HG02588 (cell line): ENCODE measurements at regions not wholly inside any gene's neighbourhood (a gene's known extent, or its start where the extent isn't known, plus 50 kb on each side); places are given as distances from the start of the nearest gene placed in this dataset.

Experiments
- ATAC-seq: cut with Tn5 transposase; IDR thresholded peaks from one replicate; pipeline ENCODE4 v1.9.1; 2021; ENCODE audit warnings: mild to moderate bottlenecking, moderate library complexity; ENCODE audit not compliant: unreplicated experiment

DNA sequence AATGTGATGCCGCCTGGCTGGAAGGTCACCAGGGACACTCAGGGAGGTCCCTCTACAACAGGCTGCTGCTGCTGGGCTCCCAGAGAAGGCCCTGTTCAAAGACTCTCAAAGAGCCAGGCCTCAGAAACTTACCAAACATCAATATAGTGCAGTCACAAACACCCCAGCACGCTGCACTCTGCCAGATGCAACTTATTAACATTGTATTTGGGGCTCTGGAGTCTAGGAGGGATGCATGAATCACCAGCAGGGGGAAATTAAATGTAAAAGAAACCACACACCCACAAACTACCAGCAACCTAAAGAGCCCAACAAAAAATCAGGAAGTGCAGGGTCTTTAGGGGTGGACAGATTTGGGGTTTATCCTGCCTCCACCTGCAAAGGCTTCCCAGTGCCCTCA is 74.6 kb upstream of the SPATA12 start:
- no peak for ATAC-seq

DNA sequence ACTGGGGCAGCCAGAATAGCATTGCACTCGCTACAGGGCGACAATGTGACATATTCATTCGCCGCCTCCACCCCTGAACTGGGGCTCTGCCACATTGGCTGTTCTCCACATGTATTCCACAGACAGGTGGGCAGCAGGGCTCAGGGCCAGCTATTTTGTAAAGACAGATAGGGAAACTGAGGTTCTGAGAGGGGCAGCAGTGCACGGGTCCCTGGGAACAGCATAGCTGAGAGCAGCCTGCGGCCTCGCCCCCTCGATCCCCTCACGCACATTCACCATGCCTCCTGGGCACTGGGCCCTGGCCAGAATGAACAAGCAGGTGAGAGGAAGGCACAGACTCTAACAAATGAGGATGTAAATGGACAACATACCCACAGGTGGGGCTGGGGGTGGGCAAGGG is 75.0 kb upstream of the SPATA12 start:
- no peak for ATAC-seq

DNA sequence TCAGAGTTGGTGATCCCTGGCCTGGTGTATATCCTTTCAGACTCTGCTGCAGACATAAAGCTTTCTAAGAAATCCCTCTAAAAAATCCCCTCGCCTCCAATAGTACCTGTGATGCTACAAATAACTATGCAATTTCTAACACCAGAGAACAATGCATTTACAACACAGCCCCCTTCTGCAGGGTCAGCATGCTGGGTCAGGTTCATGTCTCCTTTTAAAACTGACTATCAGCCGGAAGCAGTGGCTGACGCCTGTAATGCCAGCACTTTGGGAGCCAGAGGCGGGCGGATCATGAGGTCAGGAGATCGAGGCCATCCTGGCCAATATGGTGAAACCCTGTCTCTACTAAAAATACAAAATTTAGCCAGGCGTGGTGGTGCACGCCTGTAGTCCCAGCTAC is 77.0 kb upstream of the SPATA12 start:
- ATAC-seq = no peak

DNA sequence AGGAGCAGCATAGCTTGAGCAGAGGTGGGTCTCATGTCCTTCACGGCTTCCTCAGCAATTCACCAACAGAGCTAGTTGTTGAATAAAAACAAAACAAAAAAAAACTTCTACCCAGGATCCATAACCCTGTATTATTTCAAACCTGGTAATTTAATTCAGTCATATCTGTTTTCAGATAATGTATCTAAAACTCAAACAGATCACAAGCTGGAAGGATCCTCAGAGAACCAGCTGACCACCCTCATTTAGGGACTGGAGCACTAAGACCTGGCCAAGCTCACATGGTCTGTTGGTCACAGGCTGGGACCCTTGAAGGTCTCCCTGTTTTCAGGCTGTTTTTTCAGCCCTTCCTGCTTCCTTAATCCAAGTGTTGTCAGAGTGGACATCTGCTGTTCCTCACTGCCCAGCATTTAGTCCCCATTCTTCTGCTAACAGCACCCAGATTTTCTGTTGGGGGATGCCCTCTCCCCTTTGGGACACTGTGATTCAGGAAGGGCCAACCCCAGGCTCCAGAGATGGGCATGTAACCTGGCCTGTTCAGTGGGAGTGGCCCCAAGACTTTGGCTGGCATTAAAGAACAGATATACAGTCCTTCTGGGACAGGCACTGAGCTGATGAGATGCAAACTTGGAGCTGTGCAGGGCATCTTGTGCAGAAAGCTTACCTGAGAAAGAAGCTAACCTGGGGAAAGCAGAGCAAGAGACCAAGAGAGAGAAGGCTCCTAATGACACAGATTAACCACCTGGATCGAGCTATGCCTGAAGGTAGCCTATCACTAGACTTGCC is 78.8 kb upstream of the SPATA12 start:
- ATAC-seq = no peak

DNA sequence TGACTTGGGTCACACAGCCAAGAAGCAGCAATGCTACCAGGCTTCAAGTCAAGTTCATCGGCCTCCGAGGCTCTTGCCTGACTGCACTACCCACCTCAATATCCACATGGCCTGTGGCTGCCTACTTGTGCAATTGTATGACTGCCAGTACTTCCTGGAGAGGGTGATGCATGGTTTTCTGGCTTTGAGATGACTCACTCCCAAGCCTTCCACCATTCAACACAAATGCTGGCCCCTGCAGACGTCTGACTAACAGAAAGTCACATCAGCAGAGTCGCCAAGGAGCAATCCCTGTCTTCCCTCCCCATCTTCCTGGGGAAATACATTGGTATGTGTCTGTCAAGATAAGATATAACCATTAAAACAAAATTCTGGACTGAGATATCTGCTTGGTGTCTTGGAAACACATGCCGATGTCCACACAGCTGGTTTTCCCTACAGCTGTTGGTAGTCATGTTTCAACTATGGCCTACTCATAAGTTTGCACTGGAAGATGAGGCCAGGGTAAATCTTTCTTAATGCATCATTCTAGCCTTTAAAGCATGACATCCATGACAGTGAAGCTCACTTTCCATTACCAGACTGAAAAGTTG is 79.6 kb upstream of the SPATA12 start:
- no peak for ATAC-seq

- ATAC-seq = no peak
Observed at GRCh38 chr3:56980243-56980642, 80.2 kb upstream of the SPATA12 start.

- no peak for ATAC-seq
Observed at GRCh38 chr3:56979791-56980190, 80.7 kb upstream of the SPATA12 start.

- no peak for ATAC-seq
Observed at GRCh38 chr3:56977561-56977889, 82.9 kb upstream of the SPATA12 start.

GRCh38 chr3:56976651-56977560 is 83.6 kb upstream of the SPATA12 start:
- no peak for ATAC-seq

DNA sequence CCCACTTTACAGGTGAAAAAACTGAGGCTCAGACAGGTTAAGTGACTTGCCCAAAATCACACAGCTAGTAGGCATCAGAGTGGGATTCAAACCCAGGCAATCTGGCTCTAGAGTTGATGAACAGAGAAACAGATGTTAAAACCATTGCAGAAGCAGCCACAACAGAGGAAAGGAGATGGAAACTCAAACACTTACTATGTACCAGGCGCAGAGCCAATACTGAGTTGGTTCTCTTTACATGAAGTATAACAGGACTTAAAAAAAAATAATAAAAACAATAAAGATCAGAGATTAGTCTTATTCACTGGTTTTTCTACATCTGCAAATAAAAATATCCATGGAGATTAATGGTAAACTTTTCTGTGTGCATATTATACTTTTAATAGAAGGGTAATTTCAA is 84.9 kb upstream of the SPATA12 start:
- no peak for ATAC-seq

DNA sequence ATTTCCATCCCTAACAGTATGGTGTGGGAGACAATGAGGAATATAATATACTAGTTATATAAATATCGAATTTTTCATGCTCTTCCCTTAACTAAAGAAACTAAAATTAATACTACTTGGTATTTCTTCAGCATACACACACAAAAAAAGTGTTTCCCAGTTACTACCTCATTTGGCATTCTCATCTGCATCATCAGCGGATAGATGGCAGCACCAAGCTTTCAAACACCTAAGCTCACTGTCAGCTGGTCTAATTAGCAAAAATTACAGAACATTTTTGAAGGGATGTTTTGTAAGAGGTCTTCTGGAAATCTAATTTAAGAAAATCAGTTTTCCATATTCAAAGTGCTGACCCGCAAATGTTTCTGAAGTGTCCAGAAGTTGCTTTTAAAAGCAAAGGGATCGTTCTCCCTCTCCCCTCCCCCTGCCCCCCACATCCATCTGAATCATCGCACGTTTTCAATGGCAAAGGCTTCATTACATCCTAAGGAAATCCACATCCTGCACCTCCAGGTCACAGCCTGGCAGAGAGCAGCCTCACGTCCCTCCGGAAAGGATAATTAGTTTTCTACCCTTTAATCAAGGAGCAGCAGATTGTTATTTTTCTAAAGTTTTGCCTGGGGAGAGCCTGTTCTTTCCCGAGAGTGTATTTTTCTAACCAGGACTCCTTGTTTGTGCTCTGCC is 86.1 kb upstream of the SPATA12 start:
- no peak for ATAC-seq

GRCh38 chr3:56971816-56972215 is 88.6 kb upstream of the SPATA12 start:
- no peak for ATAC-seq

GRCh38 chr3:56971261-56971660 is 89.2 kb upstream of the SPATA12 start:
- ATAC-seq = no peak

DNA sequence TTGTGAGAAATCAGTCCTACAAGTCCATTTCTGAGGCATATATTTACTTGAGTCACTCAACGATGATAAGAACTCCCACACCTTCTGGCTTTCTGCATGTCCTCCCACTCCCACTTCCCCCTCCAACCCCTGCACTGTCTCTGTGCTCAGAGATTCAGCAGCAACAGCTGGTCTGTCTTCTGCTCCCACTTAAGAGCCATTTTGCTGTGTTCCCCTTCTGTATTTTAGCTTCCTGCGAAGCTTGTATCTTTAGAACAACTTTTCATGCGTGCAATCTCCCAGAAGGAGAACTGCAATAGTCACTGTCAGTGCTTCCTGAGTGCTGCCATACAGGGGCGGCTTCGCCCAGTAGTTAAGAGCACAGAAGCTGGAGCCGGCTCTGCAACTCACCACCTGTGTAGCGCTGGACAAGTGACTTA is 90.0 kb upstream of the SPATA12 start:
- ATAC-seq = no peak

GRCh38 chr3:56969851-56970250 is 90.6 kb upstream of the SPATA12 start:
- no peak for ATAC-seq

DNA sequence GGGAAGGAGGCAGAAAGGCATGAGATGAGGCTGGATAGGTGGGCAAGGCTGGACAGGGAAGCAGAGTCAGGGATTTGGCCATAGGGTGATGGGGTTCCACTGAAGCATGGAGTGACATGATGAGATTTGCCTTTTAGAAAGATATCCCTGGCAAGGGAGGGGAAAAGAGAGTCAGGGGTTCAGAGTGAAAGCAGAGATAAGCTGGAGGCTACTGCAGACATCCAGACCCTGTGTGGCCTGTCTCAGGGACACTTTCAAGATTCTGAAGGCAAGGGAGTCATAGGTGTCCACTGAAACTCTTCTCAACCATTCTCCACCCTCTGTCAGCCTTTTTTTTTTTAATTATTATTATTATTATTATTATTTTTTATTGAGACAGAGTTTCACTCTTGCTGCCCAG is 94.0 kb upstream of the SPATA12 start:
- no peak for ATAC-seq

GRCh38 chr3:56966104-56966503 is 94.4 kb upstream of the SPATA12 start:
- ATAC-seq = no peak

- no peak for ATAC-seq
Observed at GRCh38 chr3:56962922-56963321, 97.5 kb upstream of the SPATA12 start.

GRCh38 chr3:56962206-56962605 is 98.3 kb upstream of the SPATA12 start:
- no peak for ATAC-seq

- peak; percentile 81 for ATAC-seq
Observed at GRCh38 chr3:56960234-56960917, 100.1 kb upstream of the SPATA12 start.

DNA sequence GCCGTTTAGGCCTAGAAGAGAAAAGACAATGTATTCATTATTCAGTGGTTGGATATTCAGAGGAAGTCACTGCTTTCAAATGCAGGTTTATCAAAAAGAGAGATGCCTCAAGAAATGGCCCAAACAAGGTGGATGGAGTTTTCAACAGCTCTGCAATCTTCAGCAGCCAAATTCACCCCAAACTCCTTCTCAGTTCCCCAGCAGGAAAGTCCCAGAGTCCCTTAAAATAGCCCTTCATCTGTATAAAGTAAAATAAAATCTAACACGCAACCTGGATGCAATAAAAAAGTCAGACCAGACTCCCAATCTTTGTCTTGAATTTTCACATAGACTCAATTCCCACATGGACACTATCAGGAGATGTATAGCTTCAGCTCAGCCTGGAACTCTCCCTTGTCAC is 101.6 kb upstream of the SPATA12 start:
- ATAC-seq = no peak
